Stimulated activated CD8-positive, alpha-beta memory T cell treated with anti-CD3 and anti-CD28 coated beads, Interleukin-7, amount 100 ng/mL, for 48 hours (primary cell): ENCODE measurements at regions not wholly inside any gene's neighbourhood (a gene's known extent, or its start where the extent isn't known, plus 50 kb on each side); places are given as distances from the start of the nearest gene placed in this dataset.

Experiments used
- DNase-seq, 2 donors: peaks; one replicate each; pipeline ENCODE4 v3.0.0-alpha.2; 2020; ENCODE audit warnings: low read depth in 1 of 2; ENCODE audit errors: extremely low read depth in 1 of 2

DNA sequence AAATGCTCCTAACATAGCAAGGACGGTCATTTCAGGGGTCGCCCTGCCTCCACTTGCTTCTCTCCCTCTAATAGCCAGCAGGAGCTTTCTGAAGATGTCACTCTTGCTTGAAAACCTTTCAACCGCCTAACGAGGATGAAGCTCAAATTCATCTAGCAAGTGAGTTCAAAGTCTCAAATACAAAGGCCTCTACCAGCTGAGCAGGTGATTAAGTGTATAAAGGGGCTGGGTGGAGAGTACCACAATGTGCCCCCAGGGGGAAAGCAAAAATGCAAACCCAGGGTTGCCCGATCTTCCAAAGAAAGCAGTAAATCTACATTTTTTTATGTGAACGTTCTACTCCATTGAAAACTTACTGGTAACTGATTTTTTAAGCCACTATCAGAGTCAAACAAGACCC, 50.4 kb upstream of the GRIP2 start:
- DNase-seq: no peak

DNA sequence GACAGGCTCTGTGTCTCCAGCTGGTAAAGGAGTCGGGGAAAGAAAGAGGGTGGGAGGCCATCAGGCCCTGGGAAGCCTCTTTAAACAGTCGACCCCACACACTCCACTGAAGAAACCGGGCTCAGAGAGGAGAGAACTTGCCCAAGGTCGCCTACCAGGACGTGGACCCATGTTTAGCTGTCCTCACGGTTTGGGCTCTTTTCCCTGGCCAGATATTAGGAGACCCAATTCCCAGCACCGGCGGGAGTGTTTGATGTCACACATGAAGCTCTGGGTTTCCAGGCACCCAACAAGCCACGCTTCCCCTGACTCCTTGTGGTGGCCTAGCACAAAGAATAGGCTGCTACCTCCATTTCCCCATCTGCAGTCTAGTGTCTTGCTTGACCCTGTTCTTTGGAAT, 52.2 kb upstream of the GRIP2 start:
- DNase-seq: no peak

DNA sequence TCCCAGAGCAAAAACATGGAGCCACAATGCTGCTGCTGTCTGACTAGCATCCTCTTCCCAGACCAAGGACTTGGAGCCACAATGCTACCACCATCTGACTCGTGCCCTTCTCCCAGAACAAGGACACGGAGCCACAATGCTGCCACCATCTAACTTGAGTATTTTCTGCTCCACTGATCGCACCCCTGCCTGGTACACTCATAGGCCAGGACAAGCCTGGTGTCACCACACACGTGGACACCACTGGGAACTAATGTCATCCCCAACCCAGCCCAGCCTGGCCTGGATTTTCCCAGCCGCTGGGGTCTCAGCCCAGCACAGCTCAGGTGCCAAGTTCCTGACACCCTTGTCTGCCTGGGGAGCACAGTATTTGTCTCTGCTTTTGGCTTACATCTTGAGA, 52.7 kb upstream of the GRIP2 start:
- no peak for DNase-seq

DNA sequence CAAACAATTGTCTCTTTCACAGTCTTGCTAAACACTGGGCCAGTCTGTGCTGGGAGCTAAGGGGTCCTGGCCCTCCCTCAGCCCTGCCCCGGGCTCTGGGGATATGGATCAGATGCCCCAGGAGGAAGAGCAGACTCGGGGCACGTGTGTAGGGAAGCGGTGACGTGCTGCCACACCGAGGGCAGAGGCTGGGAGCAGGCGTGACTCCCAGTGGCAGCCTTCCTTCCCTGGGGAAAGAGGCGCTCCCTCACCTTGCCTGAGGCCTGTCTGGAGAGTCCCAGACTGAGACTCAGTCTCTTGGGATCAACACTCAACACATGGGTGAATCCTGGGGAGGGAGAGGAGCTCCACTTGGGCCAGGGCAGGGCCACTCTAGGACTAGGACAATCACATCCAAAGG, 54.1 kb upstream of the GRIP2 start:
- no peak for DNase-seq

DNA sequence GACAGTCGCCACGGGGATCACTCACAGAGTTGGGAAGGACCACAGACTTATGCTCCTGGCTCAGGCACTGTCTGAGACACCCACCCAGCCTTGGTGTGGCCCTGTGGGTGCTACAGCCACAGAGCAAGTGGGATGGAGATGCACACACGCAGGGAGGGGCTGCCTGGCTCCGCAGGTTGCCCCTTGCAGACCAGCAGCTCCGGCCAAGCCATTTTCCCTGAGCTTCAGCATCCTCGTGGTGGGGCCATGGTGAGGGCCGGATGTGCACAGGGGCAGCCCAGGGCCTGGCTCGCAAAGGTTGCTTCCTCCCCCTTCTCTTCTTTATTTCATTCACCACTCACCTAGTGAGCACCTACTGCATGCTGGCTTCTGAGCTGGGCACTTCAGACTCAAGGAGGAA, 55.4 kb upstream of the GRIP2 start:
- DNase-seq: no peak

DNA sequence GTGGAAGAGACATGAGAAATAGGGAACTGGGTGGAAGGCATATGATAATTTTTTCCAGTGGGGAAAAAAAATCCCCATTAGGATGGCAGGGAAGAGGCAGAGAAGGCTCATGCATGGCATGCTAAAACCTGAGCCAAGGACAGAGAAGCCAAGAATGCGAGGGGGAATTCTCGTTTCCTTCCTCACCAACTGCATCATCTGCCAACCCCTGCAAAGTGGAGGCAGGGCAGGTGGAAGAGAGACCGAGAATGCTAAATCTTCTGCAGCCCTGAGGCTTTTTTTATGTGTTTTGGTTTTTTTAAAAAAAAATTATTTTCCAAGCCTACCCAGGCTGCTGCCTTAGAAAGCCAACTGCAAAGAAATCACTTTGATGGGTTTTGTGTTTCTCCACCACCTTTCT, 54.3 kb upstream of the CCDC174 start:
- DNase-seq: no peak

DNA sequence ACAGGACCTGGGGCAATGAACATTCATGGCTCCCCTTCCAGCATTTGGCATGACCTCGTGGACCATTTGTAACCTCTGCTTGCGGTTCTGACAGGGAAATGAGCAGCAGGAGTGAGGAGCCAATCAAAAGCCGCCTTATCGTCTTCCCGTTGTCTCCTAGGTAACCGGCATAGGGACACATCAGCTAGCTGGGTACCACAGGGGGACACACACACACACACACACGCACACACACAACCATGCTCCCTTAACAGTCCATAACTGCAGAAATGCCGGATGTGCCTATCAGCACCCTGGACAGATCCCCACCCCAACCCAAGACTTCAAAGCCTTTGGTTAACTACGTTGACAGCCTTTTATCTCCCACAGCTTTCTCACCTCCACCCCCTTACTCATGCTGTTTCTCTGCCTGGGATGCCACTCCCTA, 53.4 kb upstream of the CCDC174 start:
- DNase-seq: peak; percentile 9 to 11

DNA sequence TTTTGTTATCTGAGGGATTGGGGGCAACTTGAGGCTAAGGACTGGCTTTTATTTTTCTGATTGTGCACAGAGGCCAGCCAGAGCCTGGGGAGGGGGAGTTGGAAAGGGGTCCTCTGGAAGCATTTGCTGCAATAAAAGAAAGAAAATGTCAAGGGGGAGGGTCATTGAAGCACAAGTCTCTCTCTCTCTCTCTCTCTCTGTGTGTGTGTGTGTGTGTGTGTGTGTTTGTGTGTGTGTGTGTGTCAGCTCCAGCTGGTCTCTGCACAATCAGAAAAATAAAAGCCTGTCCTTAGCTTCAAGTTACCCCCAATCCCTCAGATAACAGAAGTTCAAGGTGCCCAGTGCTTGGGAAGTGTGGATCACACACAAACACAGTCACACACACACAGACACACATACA, 52.1 kb upstream of the CCDC174 start:
- no peak for DNase-seq

DNA sequence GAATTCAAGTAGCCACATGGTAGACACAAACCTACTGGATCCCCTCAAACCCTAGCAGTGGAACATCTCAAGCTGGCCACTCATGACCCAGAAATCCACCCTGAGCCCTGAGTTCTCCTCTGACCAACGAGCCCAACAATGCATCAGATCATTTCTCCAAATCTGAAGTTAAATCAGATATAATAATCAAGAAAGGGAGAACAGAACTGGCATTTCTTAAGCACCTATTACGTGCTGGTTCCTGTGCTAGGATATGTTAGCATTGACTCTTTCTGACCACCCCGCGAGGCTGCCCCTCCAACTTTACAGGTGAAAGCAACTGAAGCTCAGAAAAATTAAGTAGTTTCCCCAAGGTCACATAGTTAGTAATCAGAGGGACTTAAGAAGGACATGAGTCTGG, 51.5 kb upstream of the CCDC174 start:
- DNase-seq: no peak

DNA sequence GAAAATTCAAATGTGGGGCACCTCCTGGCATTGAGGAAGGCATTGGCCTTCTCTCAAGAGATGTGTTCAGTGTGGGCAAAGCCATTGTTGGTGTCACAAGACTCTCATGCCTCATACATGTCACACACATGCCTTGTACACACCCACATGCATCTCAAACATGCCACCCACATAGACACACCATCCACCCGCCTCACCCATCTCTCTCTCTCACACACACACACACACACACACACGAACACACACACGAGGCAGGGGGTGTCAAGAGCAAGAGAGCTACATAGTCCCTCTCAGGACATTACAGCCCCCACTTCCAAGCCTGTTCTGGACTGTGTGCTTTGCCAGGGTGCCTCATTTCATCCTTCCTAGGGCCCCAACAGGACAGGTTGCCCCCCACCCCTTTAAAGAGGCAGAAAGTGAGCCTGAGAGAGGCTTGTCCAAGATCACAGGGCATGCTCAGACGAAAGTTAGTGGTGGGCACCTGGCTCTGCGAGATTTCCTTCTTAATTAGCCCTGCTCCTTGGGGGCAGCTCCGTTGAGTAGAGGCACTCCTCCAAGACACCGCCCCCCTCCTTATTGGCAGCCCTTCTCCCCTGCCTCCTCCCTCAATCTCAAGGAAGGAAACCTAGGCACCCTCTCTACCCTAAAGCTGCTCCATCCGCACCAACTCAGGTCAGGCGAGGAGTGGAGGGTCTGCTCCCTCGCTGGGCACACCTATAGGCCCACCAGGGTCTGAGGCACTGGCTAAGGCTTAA, 50.5 kb upstream of the CCDC174 start:
- no peak for DNase-seq

DNA sequence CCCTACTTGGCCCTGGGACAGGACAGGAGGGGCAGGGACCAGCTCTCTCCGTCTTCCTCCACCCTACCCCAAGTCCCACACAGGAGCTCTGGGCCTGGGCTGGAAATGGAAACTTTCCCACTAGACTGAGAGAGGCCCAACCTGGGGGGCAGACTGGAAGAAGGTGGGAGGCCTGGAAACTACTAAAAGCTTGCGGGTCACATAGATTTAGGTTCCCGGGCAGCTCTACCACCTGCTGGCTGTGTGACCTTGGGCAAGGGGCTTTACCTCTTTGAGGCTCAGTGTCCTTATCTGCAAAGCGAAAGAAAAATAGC, 49.9 kb upstream of the CCDC174 start:
- no peak for DNase-seq
